K562 (cell line): ENCODE measurements at regions not wholly inside any gene's neighbourhood (a gene's known extent, or its start where the extent isn't known, plus 50 kb on each side); places are given as distances from the start of the nearest gene placed in this dataset.

ENCODE experiments used
- ATF7 ChIP-seq: fragments of 450-650 bp; IDR thresholded peaks from 2 replicates; pipeline ENCODE4 v1.7.1; 2014; ENCODE audit warnings: mild to moderate bottlenecking, moderate library complexity
- BRCA1 ChIP-seq, 2 experiments: fragments of 450-650 bp in 1 of 2; sonication (generic) in 1 of 2; formaldehyde crosslinking in 1 of 2; IDR thresholded peaks; 2 replicates each; pipeline versions ENCODE4 v1.5.0 to v1.6.1; 2017 to 2020; ENCODE audit warnings: mild to moderate bottlenecking in 1 of 2, missing genetic modification reagents in 1 of 2
- CTCF ChIP-seq, 3 experiments: IDR thresholded peaks in 2 of 3; conservative IDR thresholded peaks in 1 of 3; 2 replicates each; pipeline ENCODE4 v1.5.1; 2011 to 2012; ENCODE audit warnings: low read length in 3 of 3, mild to moderate bottlenecking in 3 of 3, control low read depth in 2 of 3, improper control_type of control experiment in 1 of 3, inconsistent platforms in 1 of 3, low read depth in 1 of 3, mixed read lengths in 1 of 3, moderate library complexity in 1 of 3; ENCODE audit not compliant: insufficient read depth in 2 of 3
- E2F6 ChIP-seq, 2 experiments: IDR thresholded peaks; 2 replicates each; pipeline ENCODE4 v1.6.1; 2011; ENCODE audit warnings: borderline replicate concordance in 1 of 2, control low read depth in 1 of 2, low read depth in 1 of 2, low read length in 1 of 2, mild to moderate bottlenecking in 1 of 2, mixed read lengths in 1 of 2, moderate library complexity in 1 of 2; ENCODE audit not compliant: insufficient read depth in 1 of 2, insufficient read length in 1 of 2, poor library complexity in 1 of 2, severe bottlenecking in 1 of 2; ENCODE audit errors: extremely low read depth in 1 of 2
- EP300 ChIP-seq: IDR thresholded peaks from 2 replicates; pipeline ENCODE4 v1.6.1; 2012; ENCODE audit warnings: low read length, improper control_type of control experiment
- GABPA ChIP-seq: fragments of 200-800 bp; sonication (Bioruptor generic); conservative IDR thresholded peaks from 2 replicates; pipeline ENCODE4 v1.6.1; 2016; ENCODE audit warnings: low read depth, missing genetic modification characterization, missing compliant biosample characterization
- HDGF ChIP-seq: fragments of 450-650 bp; IDR thresholded peaks from 2 replicates; pipeline ENCODE4 v1.6.1; 2016
- MYNN ChIP-seq, 2 experiments: sonication (generic); formaldehyde crosslinking in 1 of 2; IDR thresholded peaks; 2 replicates each; pipeline versions ENCODE4 v1.5.0 to v1.6.1; 2016 to 2020; ENCODE audit warnings: antibody characterized with exemption in 1 of 2, missing genetic modification reagents in 1 of 2
- PKNOX1 ChIP-seq: fragments of 450-650 bp; IDR thresholded peaks from 2 replicates; pipeline ENCODE4 v1.6.1; 2016
- REST ChIP-seq, 2 experiments: fragments of 450-650 bp; formaldehyde crosslinking in 1 of 2; IDR thresholded peaks; 2 replicates each; pipeline versions ENCODE4 v1.4.0 to v1.6.1; 2014 to 2020; ENCODE audit warnings: mild to moderate bottlenecking in 2 of 2, borderline replicate concordance in 1 of 2, low read depth in 1 of 2
- SMARCC2 ChIP-seq: fragments of 450-650 bp; IDR thresholded peaks from 2 replicates; pipeline ENCODE4 v1.6.1; 2017; ENCODE audit warnings: antibody characterized with exemption, moderate library complexity, mild to moderate bottlenecking, low read depth
- SRSF1 ChIP-seq: fragments of 200-400 bp; formaldehyde crosslinking; IDR thresholded peaks from 2 replicates; pipeline ENCODE4 v1.6.1; 2017; ENCODE audit warnings: mild to moderate bottlenecking, low read depth, low read length, moderate library complexity
- USF1 ChIP-seq: sonication (generic); formaldehyde crosslinking; IDR thresholded peaks from 2 replicates; pipeline ENCODE4 v1.9.0; 2022; ENCODE audit warnings: mild to moderate bottlenecking, missing genetic modification reagents
- ZNF3 ChIP-seq: fragments of 250-450 bp; sonication (Bioruptor Pico); IDR thresholded peaks from 2 replicates; pipeline ENCODE4 v1.5.0; 2021; ENCODE audit warnings: mild to moderate bottlenecking, moderate library complexity

- TF ChIP-seq SRSF1, result no peak
- TF ChIP-seq CTCF (IDR thresholded peaks at IDR 0.05 in 2 of 3, conservative IDR thresholded peaks at IDR 0.05 in 1 of 3; ENCODE audit: insufficient read depth in 2 of 3, low read depth in 1 of 3, low read length in 3 of 3), result no peak
- TF ChIP-seq E2F6 (IDR thresholded peaks at IDR 0.05; ENCODE audit: borderline replicate concordance in 1 of 2, extremely low read depth in 1 of 2, insufficient read depth in 1 of 2, insufficient read length in 1 of 2, low read depth in 1 of 2, low read length in 1 of 2, poor library complexity in 1 of 2, severe bottlenecking in 1 of 2), result no peak
- TF ChIP-seq HDGF, result no peak
- TF ChIP-seq EP300, result no peak
- TF ChIP-seq BRCA1 (IDR thresholded peaks at IDR 0.05), result no peak
- TF ChIP-seq BRCA1 (CRISPR knock-in tag; IDR thresholded peaks at IDR 0.05), result no peak
- no peak for TF ChIP-seq PKNOX1
- TF ChIP-seq MYNN (IDR thresholded peaks at IDR 0.05), result no peak
- TF ChIP-seq MYNN (CRISPR knock-in tag; IDR thresholded peaks at IDR 0.05), result no peak
- TF ChIP-seq REST (IDR thresholded peaks at IDR 0.05; ENCODE audit: borderline replicate concordance), result no peak
- no peak for TF ChIP-seq REST (CRISPR knock-in tag; IDR thresholded peaks at IDR 0.05; ENCODE audit: low read depth)
- no peak for TF ChIP-seq ATF7
- TF ChIP-seq USF1 (CRISPR knock-in tag), result no peak
- no peak for TF ChIP-seq GABPA
- no peak for TF ChIP-seq ZNF3 (CRISPR knock-in tag)
- no peak for TF ChIP-seq SMARCC2
Observed at GRCh38 chr2:161061786-161062185, 98.4 kb upstream of the TANK start.
